ENCODE measurements at regions not wholly inside any gene's neighbourhood (a gene's known extent, or its start where the extent isn't known, plus 50 kb on each side); places are given as distances from the start of the nearest gene placed in this dataset.

DNA sequence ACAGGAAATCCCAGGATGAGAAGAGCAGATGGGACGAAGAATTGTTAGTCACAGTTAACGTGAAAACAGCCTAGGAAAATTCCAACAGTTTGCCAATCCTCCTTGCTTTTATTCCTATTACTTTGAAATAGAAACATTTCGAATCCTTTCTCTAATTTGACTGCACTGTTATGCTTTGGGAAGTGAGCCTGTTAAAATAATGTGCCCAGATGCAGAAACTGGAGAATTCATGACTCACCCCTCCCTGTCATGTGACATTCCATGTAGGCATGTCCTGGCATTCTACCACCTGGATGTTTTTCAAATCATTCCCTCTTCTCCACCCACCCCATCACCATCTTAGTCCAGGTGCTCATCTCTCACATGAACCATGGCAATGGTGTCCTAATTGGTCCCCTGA lies 107.3 kb downstream of the MINAR1 start:
- TF ChIP-seq CTCF (conservative IDR thresholded peaks at IDR 0.05; ENCODE audit: low read depth, low read length) (no peak), EZH2 (IDR thresholded peaks at IDR 0.05; ENCODE audit: low read length, unreplicated experiment) (no peak)

All from PC-3 (cell line).